Coronary artery (tissue), 2 donors: ENCODE measurements at regions not wholly inside any gene's neighbourhood (a gene's known extent, or its start where the extent isn't known, plus 50 kb on each side); places are given as distances from the start of the nearest gene placed in this dataset.

ENCODE experiments used
- DNase-seq: peaks from one replicate; pipeline ENCODE4 v3.0.0-alpha.2; 2017; ENCODE audit warnings: low spot score
- H3K27ac ChIP-seq, 2 donors: fragments of 200-600 bp; sonication (generic); one replicate each; pipeline ENCODE4 v1.5.1; 2016 to 2019
- H3K4me3 ChIP-seq: fragments of 200-600 bp; sonication (generic); 2 replicates; pipeline ENCODE4 v1.5.1; 2016; ENCODE audit warnings: mild to moderate bottlenecking, moderate library complexity
- TF ChIP-seq, protein P1 (sequence below): fragments of 200-600 bp; sonication (generic); IDR thresholded peaks from one replicate; pipeline ENCODE4 v1.5.1; 2019; ENCODE audit warnings: antibody characterized with exemption

DNA sequence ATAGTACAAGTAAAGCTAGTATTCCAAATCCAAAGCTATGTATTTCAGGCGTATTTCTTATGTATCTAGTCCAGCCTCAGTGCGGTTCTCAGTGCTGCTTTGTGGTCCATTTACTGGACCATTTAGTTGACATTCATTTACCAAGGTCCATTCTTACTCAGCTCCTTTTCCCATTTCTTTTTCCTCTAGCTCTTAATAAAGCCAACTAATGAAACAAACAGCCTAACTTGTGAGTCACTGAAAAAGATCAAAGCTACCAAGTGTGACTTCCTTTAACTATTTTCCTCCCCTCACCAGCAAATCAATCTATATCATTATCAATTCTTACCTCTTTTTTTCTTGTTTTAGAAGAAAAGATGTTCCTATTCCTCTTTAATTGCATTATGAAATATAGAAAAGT is 64.0 kb downstream of the CYB561 start:
- no peak for DNase-seq
- TF ChIP-seq, protein P1, sequence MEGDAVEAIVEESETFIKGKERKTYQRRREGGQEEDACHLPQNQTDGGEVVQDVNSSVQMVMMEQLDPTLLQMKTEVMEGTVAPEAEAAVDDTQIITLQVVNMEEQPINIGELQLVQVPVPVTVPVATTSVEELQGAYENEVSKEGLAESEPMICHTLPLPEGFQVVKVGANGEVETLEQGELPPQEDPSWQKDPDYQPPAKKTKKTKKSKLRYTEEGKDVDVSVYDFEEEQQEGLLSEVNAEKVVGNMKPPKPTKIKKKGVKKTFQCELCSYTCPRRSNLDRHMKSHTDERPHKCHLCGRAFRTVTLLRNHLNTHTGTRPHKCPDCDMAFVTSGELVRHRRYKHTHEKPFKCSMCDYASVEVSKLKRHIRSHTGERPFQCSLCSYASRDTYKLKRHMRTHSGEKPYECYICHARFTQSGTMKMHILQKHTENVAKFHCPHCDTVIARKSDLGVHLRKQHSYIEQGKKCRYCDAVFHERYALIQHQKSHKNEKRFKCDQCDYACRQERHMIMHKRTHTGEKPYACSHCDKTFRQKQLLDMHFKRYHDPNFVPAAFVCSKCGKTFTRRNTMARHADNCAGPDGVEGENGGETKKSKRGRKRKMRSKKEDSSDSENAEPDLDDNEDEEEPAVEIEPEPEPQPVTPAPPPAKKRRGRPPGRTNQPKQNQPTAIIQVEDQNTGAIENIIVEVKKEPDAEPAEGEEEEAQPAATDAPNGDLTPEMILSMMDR = no peak
- Histone ChIP-seq H3K27ac (no peak overlapping the region), H3K4me3 (no peak overlapping the region)
